ENCODE measurements at regions not wholly inside any gene's neighbourhood (a gene's known extent, or its start where the extent isn't known, plus 50 kb on each side); places are given as distances from the start of the nearest gene placed in this dataset.

GRCh38 chr6:16852671-16853070, 91.4 kb upstream of the ATXN1 start:
- dilution Hi-C loops (cut with MboI; ENCODE audit: extremely low pct_ligation_motif_present, low sequenced_read_pairs), result no loop called here
- DNase-seq (ENCODE audit: low read depth, low spot score) (no peak), FAIRE-seq (no peak)
- H3K4me3 ChIP-seq (ENCODE audit: control insufficient read depth in 2 of 3, extremely low read depth in 1 of 3, insufficient read depth in 2 of 3, low read depth in 1 of 3, low read length in 3 of 3), result no peak overlapping the region
- no peaks in the 10 kb centered on the region for H3K36me3 ChIP-seq (ENCODE audit: control insufficient read depth in 2 of 2, extremely low read depth in 1 of 2, insufficient read depth in 2 of 2, low read length in 2 of 2)
- H3K9ac ChIP-seq (ENCODE audit: control insufficient read depth, extremely low read depth, insufficient read depth, low read length), result no peak overlapping the region
- no peaks in the 10 kb centered on the region for H3K79me2 ChIP-seq (ENCODE audit: control insufficient read depth, insufficient read depth, low read length)
- no peak overlapping the region for H3K27ac ChIP-seq (ENCODE audit: control insufficient read depth, insufficient read depth, low read length)
- H3K27me3 ChIP-seq (ENCODE audit: control insufficient read depth, extremely low read depth, insufficient read depth, low read length), result no peaks in the 10 kb centered on the region
- H3K4me1 ChIP-seq (ENCODE audit: control insufficient read depth, extremely low read depth, insufficient read depth, low read length), result peaks cover 3% of the 10 kb centered on the region
- H3K9me1 ChIP-seq (ENCODE audit: control insufficient read depth, extremely low read depth, insufficient read depth, low read length), result no peaks in the 10 kb centered on the region
- H3K9me3 ChIP-seq (ENCODE audit: control insufficient read depth, low read depth, low read length), result no peaks in the 10 kb centered on the region
- no peak for TF ChIP-seq EZH2 (IDR thresholded peaks at IDR 0.05; ENCODE audit: low read length)
- H4K20me1 ChIP-seq (ENCODE audit: control insufficient read depth, extremely low read depth, insufficient read depth, low read length), result no peaks in the 10 kb centered on the region
- H2AFZ ChIP-seq (ENCODE audit: control insufficient read depth, low read length), result peak overlapping the region; percentile 28
- H3K4me2 ChIP-seq (ENCODE audit: control insufficient read depth, extremely low read depth, insufficient read depth, low read depth, low read length), result no peak overlapping the region

DNA sequence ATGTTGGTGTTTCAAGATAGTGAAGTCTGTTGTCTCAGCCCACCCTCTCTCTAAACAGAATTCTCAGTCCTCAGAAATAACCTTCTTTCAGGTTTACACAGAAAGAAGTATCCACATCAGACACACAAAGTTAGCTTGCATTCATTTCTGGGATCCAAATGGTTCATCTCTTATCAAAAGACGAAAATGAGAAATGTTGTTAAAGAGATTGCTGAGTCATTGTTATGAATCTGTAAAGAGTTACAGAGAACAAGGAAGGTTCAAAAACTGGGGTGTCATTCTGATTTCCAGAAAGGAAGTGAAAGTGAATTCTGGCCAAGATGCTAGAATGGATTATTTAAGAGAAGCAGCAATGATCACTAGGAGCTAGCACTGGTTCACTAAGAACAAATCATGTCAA, 90.5 kb upstream of the ATXN1 start:
- Histone ChIP-seq H2AFZ (ENCODE audit: control insufficient read depth, low read length) (peak overlapping the region; percentile 27), H3K9me3 (ENCODE audit: control insufficient read depth, low read depth, low read length) (no peaks in the 10 kb centered on the region), H3K79me2 (ENCODE audit: control insufficient read depth, insufficient read depth, low read length) (no peaks in the 10 kb centered on the region), H4K20me1 (ENCODE audit: control insufficient read depth, extremely low read depth, insufficient read depth, low read length) (no peaks in the 10 kb centered on the region), H3K36me3 (ENCODE audit: control insufficient read depth in 2 of 2, extremely low read depth in 1 of 2, insufficient read depth in 2 of 2, low read length in 2 of 2) (no peaks in the 10 kb centered on the region), H3K27ac (ENCODE audit: control insufficient read depth, insufficient read depth, low read length) (no peak overlapping the region), H3K9me1 (ENCODE audit: control insufficient read depth, extremely low read depth, insufficient read depth, low read length) (no peaks in the 10 kb centered on the region), H3K9ac (ENCODE audit: control insufficient read depth, extremely low read depth, insufficient read depth, low read length) (no peak overlapping the region), H3K27me3 (ENCODE audit: control insufficient read depth, extremely low read depth, insufficient read depth, low read length) (no peaks in the 10 kb centered on the region), H3K4me1 (ENCODE audit: control insufficient read depth, extremely low read depth, insufficient read depth, low read length) (peaks cover 3% of the 10 kb centered on the region), H3K4me2 (ENCODE audit: control insufficient read depth, extremely low read depth, insufficient read depth, low read depth, low read length) (no peak overlapping the region), H3K4me3 (ENCODE audit: control insufficient read depth in 2 of 3, extremely low read depth in 1 of 3, insufficient read depth in 2 of 3, low read depth in 1 of 3, low read length in 3 of 3) (no peak overlapping the region)
- TF ChIP-seq EZH2 (IDR thresholded peaks at IDR 0.05; ENCODE audit: low read length), result no peak
- TF ChIP-seq, protein P1, sequence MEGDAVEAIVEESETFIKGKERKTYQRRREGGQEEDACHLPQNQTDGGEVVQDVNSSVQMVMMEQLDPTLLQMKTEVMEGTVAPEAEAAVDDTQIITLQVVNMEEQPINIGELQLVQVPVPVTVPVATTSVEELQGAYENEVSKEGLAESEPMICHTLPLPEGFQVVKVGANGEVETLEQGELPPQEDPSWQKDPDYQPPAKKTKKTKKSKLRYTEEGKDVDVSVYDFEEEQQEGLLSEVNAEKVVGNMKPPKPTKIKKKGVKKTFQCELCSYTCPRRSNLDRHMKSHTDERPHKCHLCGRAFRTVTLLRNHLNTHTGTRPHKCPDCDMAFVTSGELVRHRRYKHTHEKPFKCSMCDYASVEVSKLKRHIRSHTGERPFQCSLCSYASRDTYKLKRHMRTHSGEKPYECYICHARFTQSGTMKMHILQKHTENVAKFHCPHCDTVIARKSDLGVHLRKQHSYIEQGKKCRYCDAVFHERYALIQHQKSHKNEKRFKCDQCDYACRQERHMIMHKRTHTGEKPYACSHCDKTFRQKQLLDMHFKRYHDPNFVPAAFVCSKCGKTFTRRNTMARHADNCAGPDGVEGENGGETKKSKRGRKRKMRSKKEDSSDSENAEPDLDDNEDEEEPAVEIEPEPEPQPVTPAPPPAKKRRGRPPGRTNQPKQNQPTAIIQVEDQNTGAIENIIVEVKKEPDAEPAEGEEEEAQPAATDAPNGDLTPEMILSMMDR (optimal IDR thresholded peaks at IDR 0.05 in 1 of 3, IDR thresholded peaks at IDR 0.05 in 1 of 3, conservative IDR thresholded peaks at IDR 0.05 in 1 of 3; ENCODE audit: extremely low read depth in 1 of 3, insufficient read depth in 2 of 3, low read length in 3 of 3), result no peak
- dilution Hi-C loops (cut with MboI; ENCODE audit: extremely low pct_ligation_motif_present, low sequenced_read_pairs), result no loop called here
- DNase-seq (ENCODE audit: low read depth, low spot score) (no peak), FAIRE-seq (no peak)

- Histone ChIP-seq H2AFZ (ENCODE audit: control insufficient read depth, low read length) (no peak overlapping the region), H4K20me1 (ENCODE audit: control insufficient read depth, extremely low read depth, insufficient read depth, low read length) (no peaks in the 10 kb centered on the region), H3K4me3 (ENCODE audit: control insufficient read depth in 2 of 3, extremely low read depth in 1 of 3, insufficient read depth in 2 of 3, low read depth in 1 of 3, low read length in 3 of 3) (no peak overlapping the region), H3K4me1 (ENCODE audit: control insufficient read depth, extremely low read depth, insufficient read depth, low read length) (peaks cover 3% of the 10 kb centered on the region), H3K9me1 (ENCODE audit: control insufficient read depth, extremely low read depth, insufficient read depth, low read length) (no peaks in the 10 kb centered on the region), H3K27me3 (ENCODE audit: control insufficient read depth, extremely low read depth, insufficient read depth, low read length) (no peaks in the 10 kb centered on the region), H3K79me2 (ENCODE audit: control insufficient read depth, insufficient read depth, low read length) (no peaks in the 10 kb centered on the region), H3K27ac (ENCODE audit: control insufficient read depth, insufficient read depth, low read length) (no peak overlapping the region), H3K9me3 (ENCODE audit: control insufficient read depth, low read depth, low read length) (no peaks in the 10 kb centered on the region), H3K36me3 (ENCODE audit: control insufficient read depth in 2 of 2, extremely low read depth in 1 of 2, insufficient read depth in 2 of 2, low read length in 2 of 2) (no peaks in the 10 kb centered on the region), H3K9ac (ENCODE audit: control insufficient read depth, extremely low read depth, insufficient read depth, low read length) (no peak overlapping the region), H3K4me2 (ENCODE audit: control insufficient read depth, extremely low read depth, insufficient read depth, low read depth, low read length) (no peak overlapping the region)
- FAIRE-seq (no peak), DNase-seq (ENCODE audit: low read depth, low spot score) (no peak)
- dilution Hi-C loops (cut with MboI; ENCODE audit: extremely low pct_ligation_motif_present, low sequenced_read_pairs), result no loop called here
- TF ChIP-seq, protein P1 (optimal IDR thresholded peaks at IDR 0.05 in 1 of 3, IDR thresholded peaks at IDR 0.05 in 1 of 3, conservative IDR thresholded peaks at IDR 0.05 in 1 of 3; ENCODE audit: extremely low read depth in 1 of 3, insufficient read depth in 2 of 3, low read length in 3 of 3), result no peak
- no peak for TF ChIP-seq EZH2 (IDR thresholded peaks at IDR 0.05; ENCODE audit: low read length)
Observed at GRCh38 chr6:16851044-16851540, 89.8 kb upstream of the ATXN1 start.
